ENCODE measurements at regions not wholly inside any gene's neighbourhood (a gene's known extent, or its start where the extent isn't known, plus 50 kb on each side); places are given as distances from the start of the nearest gene placed in this dataset.
"Not testable (repeated sequence)": the region's sequence is repeated elsewhere in the genome, so short reads cannot be mapped to it uniquely, and the experiment has no call there.

DNA sequence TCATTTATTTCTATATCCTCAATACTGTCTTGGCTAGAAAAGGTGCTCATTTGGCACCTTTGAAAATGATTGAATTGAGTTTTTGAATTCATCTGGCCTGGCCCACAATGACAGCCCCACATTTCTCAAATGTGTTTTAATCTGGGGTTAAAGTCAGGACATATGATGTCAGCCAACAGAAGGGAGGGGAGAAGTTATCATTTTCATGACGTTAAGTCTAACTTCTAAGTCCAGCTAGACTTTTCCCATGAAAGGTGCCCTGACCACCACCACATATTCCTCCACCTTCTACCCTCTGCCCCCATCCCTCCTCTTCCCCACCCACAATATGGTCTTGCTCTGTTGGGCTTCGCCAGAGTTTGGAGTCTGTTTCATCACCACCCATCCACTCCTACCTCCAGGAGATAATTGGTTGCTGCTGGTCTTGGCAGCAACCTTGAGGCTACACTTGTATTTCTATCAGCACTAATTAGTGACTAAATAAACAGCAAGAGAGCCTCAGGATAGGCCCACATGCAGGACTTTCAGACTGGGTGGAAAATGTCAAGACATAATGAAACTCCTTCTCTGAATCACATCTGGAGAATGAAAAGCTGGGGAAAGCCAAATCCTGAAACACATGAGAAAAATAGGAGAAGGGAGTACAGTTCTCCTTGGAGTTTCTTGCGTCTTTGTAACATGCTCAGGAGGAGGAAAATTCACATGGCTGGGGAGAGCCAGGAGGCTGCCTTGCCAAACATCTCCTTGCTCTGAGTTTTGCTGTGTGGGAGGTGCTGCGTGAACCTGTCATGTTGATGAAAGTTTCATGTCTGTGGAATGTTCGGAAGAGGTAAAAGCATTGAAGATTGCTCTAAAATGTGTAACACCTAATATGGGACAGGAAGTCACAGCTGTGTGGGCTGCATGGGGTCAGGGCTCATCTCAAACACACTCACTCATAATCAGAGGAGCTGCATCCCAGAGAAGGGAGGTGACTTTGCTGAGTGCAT, 544.7 kb upstream of the KLF4 start:
- Histone ChIP-seq H3K36me3 (ENCODE audit: control insufficient read depth, insufficient read depth, low read length, severe bottlenecking) (no peaks in the 10 kb centered on the region), H3K4me1 (ENCODE audit: control insufficient read depth, insufficient read depth, low read length) (peaks cover 13% of the 10 kb centered on the region), H3K9ac (ENCODE audit: low read length) (no peak overlapping the region), H3K27me3 (replicated peaks; ENCODE audit: control insufficient read depth, insufficient read depth, low read length) (no peaks in the 10 kb centered on the region), H3K4me3 (ENCODE audit: low read length) (no peak overlapping the region), H3K9me3 (ENCODE audit: control insufficient read depth, low read length) (no peaks in the 10 kb centered on the region)
- DNase-seq (ENCODE audit: low read depth), result peak; percentile 42

DNA sequence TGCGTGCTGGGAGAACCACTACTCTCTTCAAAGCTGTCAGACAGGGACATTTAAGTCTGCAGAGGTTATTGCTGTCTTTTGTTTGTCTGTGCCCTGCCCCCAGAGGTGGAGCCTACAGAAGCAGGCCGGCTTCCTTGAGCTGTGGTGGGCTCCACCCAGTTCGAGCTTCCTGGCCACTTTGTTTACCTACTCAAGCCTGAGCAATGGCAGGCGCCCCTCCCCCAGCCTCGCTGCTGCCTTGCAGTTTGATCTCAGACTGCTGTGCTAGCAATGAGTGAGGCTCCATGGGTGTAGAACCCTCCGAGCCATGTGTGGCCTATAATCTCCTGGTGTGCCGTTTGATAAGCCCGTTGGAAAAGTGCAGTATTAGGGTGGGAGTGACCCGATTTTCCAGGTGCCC, 542.5 kb upstream of the KLF4 start:
- not testable (repeated sequence) for H3K4me3 ChIP-seq (ENCODE audit: low read length); H3K9me3 ChIP-seq (ENCODE audit: control insufficient read depth, low read length); H3K27me3 ChIP-seq (replicated peaks; ENCODE audit: control insufficient read depth, insufficient read depth, low read length); DNase-seq (ENCODE audit: low read depth); H3K36me3 ChIP-seq (ENCODE audit: control insufficient read depth, insufficient read depth, low read length, severe bottlenecking); H3K9ac ChIP-seq (ENCODE audit: low read length)
- peaks cover 13% of the 10 kb centered on the region for H3K4me1 ChIP-seq (ENCODE audit: control insufficient read depth, insufficient read depth, low read length)

DNA sequence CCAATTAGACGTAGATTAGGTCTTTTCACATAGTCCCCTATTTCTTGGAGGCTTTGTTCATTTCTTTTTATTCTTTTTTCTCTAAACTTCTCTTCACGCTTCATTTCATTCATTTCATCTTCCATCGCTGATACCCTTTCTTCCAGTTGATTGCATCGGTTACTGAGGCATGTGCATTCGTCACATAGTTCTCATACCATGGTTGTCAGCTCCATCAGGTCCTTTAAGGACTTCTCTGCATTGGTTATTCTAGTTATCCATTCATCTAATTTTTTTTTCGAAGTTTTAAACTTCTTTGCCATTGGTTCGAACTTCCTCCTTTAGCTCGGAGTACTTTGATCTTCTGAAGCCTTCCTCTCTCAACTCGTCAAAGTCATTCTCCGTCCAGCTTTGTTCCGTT, 541.7 kb upstream of the KLF4 start:
- H3K4me3 ChIP-seq (ENCODE audit: low read length); H3K9me3 ChIP-seq (ENCODE audit: control insufficient read depth, low read length); H3K36me3 ChIP-seq (ENCODE audit: control insufficient read depth, insufficient read depth, low read length, severe bottlenecking); H3K27me3 ChIP-seq (replicated peaks; ENCODE audit: control insufficient read depth, insufficient read depth, low read length); DNase-seq (ENCODE audit: low read depth); H3K9ac ChIP-seq (ENCODE audit: low read length): not testable (repeated sequence)
- peaks cover 13% of the 10 kb centered on the region for H3K4me1 ChIP-seq (ENCODE audit: control insufficient read depth, insufficient read depth, low read length)

DNA sequence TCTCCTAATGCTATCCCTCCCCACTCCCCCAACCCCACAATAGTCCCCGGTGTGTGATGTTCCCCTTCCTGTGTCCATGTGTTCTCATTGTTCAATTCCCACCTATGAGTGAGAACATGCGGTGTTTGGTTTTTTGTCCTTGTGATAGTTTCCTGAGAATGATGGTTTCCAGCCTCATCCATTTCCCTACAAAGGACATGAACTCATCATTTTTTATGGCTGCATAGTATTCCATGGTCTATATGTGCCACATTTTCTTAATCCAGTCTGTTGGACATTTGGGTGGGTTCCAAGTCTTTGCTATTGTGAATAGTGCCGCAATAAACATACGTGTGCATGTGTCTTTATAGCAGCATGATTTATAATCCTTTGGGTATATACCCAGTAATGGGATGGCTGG, 537.1 kb upstream of the KLF4 start:
- H3K9ac ChIP-seq (ENCODE audit: low read length); DNase-seq (ENCODE audit: low read depth); H3K27me3 ChIP-seq (replicated peaks; ENCODE audit: control insufficient read depth, insufficient read depth, low read length); H3K9me3 ChIP-seq (ENCODE audit: control insufficient read depth, low read length); H3K4me1 ChIP-seq (ENCODE audit: control insufficient read depth, insufficient read depth, low read length); H3K36me3 ChIP-seq (ENCODE audit: control insufficient read depth, insufficient read depth, low read length, severe bottlenecking); H3K4me3 ChIP-seq (ENCODE audit: low read length): not testable (repeated sequence)

DNA sequence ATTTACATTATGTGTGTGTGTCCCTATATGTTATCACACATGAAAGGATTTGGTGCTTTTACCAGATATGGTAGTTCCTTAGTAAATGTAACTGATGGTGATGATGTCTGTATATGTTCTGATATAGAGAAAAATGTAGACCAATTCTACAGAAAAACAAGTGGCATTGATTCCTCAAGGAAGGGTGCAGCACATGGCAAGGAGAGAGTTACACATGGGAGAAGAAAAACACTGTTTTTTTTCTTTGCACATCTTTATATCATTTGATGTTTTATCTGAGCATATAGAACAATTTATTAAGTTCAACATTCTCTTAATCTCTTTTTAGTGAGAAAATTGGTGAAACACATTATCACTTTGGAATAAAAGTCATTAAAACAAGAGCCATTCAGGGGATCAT, 535.0 kb upstream of the KLF4 start:
- Histone ChIP-seq H3K4me1 (ENCODE audit: control insufficient read depth, insufficient read depth, low read length) (peaks cover 7% of the 10 kb centered on the region), H3K9ac (ENCODE audit: low read length) (no peak overlapping the region), H3K27me3 (replicated peaks; ENCODE audit: control insufficient read depth, insufficient read depth, low read length) (no peaks in the 10 kb centered on the region), H3K9me3 (ENCODE audit: control insufficient read depth, low read length) (no peaks in the 10 kb centered on the region), H3K4me3 (ENCODE audit: low read length) (no peak overlapping the region), H3K36me3 (ENCODE audit: control insufficient read depth, insufficient read depth, low read length, severe bottlenecking) (no peaks in the 10 kb centered on the region)
- DNase-seq (ENCODE audit: low read depth), result no peak

DNA sequence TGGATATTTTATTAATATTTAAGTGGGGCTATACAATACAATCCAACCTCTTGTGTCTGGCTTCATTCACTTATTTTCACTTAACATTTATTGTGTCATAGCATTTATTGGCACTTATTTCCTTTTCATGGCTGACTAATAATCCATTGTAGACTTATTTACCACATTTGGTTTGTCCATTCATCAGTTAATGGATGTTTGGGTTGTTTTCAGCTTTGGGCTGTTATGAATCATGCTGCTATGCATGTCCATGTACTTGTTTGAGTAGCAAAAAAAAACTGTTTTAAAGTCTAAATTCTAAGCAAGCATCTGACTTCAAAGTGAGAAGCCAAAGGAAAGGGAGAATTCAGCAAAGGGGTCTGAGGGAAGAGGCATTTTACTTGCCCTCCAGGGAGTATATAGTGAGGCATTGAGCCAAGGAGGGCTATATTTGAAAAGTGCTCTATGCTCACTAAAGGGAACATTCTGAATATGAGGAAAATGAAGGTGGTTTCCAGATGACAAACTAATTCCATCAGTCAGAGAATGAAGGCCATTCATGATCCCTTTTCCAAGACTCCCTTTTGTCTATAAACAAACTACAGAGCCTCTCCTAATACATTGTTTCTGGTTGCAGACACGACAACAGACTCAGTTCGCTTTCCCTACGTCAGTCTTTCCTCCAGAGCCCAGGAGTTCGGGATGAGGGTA, 532.8 kb upstream of the KLF4 start:
- Histone ChIP-seq H3K4me3 (ENCODE audit: low read length) (no peak overlapping the region), H3K9ac (ENCODE audit: low read length) (no peak overlapping the region)
- DNase-seq (ENCODE audit: low read depth), result no peak

DNA sequence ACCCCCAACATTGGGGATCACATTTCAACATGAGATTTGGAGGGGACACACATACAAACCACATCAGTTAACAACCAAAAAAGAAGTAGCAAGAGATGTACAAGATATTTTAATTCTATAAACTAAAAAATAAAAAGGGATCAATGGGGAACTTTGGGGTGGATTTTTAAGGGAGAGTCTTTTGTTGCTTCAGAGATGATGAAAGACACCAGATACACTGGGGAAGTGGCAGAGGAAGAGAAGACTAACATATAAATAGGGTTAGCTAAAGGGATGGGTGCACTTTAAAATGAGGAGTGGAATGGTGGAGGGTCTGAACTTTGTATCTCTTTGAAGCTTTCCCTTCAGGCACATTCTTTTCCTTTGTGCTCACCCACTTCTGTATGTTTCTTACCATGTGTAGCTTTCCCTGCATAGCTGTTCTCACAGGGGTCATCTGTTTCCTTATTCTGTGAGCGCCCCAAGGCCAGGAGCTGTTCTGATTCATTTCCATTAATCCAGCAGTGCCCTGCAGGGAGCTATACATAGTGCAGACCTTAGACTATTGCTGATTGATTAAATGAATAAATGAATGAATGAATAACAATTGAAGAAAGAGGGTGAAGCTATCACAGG, 531.6 kb upstream of the KLF4 start:
- H3K4me1 ChIP-seq (ENCODE audit: control insufficient read depth, insufficient read depth, low read length), result peaks cover 7% of the 10 kb centered on the region
- DNase-seq (ENCODE audit: low read depth), result no peak
- no peak overlapping the region for H3K9ac ChIP-seq (ENCODE audit: low read length)
- H3K4me3 ChIP-seq (ENCODE audit: low read length), result no peak overlapping the region
- no peaks in the 10 kb centered on the region for H3K9me3 ChIP-seq (ENCODE audit: control insufficient read depth, low read length)
- no peaks in the 10 kb centered on the region for H3K27me3 ChIP-seq (replicated peaks; ENCODE audit: control insufficient read depth, insufficient read depth, low read length)
- no peaks in the 10 kb centered on the region for H3K36me3 ChIP-seq (ENCODE audit: control insufficient read depth, insufficient read depth, low read length, severe bottlenecking)

More for the DNA sequence above, 532.8 kb upstream of the KLF4 start:
- Histone ChIP-seq H3K36me3 (ENCODE audit: control insufficient read depth, insufficient read depth, low read length, severe bottlenecking) (no peaks in the 10 kb centered on the region), H3K27me3 (replicated peaks; ENCODE audit: control insufficient read depth, insufficient read depth, low read length) (no peaks in the 10 kb centered on the region), H3K9me3 (ENCODE audit: control insufficient read depth, low read length) (no peaks in the 10 kb centered on the region), H3K4me1 (ENCODE audit: control insufficient read depth, insufficient read depth, low read length) (peaks cover 7% of the 10 kb centered on the region)

DNA sequence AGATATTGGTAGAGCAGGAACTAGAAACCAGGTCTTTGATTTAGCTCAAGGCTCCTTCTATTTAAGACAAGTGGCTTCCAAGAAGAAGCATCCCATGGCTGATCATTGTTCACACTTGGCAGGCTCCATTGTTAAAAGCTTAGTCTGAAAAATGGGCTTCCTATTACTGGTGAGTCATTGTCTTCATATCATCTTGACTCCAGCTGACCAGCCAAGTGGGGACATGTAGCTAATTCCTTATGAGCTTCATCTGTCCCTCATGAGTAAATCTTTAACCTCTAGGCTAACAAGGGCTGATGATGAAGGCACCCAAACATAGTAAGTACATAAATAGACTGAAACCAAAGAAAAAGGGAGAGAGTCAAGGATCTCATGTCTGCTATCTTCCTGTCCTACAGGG, 530.3 kb upstream of the KLF4 start:
- peaks cover 7% of the 10 kb centered on the region for H3K4me1 ChIP-seq (ENCODE audit: control insufficient read depth, insufficient read depth, low read length)
- no peak overlapping the region for H3K4me3 ChIP-seq (ENCODE audit: low read length)
- no peak overlapping the region for H3K9ac ChIP-seq (ENCODE audit: low read length)

DNA sequence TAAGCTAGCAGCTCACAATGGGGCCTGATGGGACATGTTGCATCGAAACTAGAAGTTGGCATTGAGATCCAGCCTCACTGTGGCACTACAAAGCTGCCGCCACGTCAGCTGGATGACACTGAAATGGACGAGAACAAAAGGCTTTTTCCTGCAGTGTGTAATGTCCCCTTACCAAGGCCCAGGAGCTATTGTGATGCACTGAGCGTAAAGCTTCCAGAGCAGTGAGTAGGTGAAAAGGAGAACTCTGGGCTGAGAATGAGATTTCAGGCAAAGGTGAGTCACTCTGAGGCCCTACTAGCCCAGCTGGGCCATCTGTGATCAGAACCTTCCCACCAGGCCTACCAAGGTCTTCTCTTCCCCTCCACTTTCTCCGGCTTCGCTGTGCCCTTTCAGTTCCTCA, 528.1 kb upstream of the KLF4 start:
- Histone ChIP-seq H3K9ac (ENCODE audit: low read length) (no peak overlapping the region), H3K27me3 (replicated peaks; ENCODE audit: control insufficient read depth, insufficient read depth, low read length) (no peaks in the 10 kb centered on the region), H3K4me3 (ENCODE audit: low read length) (no peak overlapping the region), H3K36me3 (ENCODE audit: control insufficient read depth, insufficient read depth, low read length, severe bottlenecking) (no peaks in the 10 kb centered on the region), H3K4me1 (ENCODE audit: control insufficient read depth, insufficient read depth, low read length) (peaks cover 4% of the 10 kb centered on the region), H3K9me3 (ENCODE audit: control insufficient read depth, low read length) (no peaks in the 10 kb centered on the region)
- no peak for DNase-seq (ENCODE audit: low read depth)

More for the DNA sequence above, 530.3 kb upstream of the KLF4 start:
- H3K9me3 ChIP-seq (ENCODE audit: control insufficient read depth, low read length), result no peaks in the 10 kb centered on the region
- no peaks in the 10 kb centered on the region for H3K27me3 ChIP-seq (replicated peaks; ENCODE audit: control insufficient read depth, insufficient read depth, low read length)
- DNase-seq (ENCODE audit: low read depth), result no peak
- H3K36me3 ChIP-seq (ENCODE audit: control insufficient read depth, insufficient read depth, low read length, severe bottlenecking), result no peaks in the 10 kb centered on the region

DNA sequence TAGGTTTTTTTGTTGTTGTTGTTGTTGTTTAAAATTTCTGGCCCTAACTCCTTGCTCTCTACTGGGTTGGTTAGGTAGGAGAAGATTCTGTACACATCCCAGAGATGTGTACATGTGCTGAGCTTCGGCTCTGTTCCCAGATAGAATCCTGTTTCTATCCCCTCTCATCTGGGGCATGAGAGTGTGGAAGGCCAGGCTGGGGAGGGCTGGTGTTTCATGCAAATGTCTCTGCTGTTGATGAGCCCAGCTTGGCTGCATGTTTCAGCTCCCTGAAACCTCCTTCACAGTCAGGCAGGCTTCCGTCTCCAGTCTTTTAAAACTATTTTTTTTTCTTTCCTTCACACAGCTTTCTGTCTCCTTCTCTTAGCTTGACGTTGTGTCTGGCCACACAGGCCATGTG, 526.9 kb upstream of the KLF4 start:
- H3K4me3 ChIP-seq (ENCODE audit: low read length), result no peak overlapping the region
- no peaks in the 10 kb centered on the region for H3K9me3 ChIP-seq (ENCODE audit: control insufficient read depth, low read length)
- H3K9ac ChIP-seq (ENCODE audit: low read length), result no peak overlapping the region
- no peaks in the 10 kb centered on the region for H3K36me3 ChIP-seq (ENCODE audit: control insufficient read depth, insufficient read depth, low read length, severe bottlenecking)
- H3K4me1 ChIP-seq (ENCODE audit: control insufficient read depth, insufficient read depth, low read length), result no peaks in the 10 kb centered on the region
- H3K27me3 ChIP-seq (replicated peaks; ENCODE audit: control insufficient read depth, insufficient read depth, low read length), result no peaks in the 10 kb centered on the region
- no peak for DNase-seq (ENCODE audit: low read depth)

DNA sequence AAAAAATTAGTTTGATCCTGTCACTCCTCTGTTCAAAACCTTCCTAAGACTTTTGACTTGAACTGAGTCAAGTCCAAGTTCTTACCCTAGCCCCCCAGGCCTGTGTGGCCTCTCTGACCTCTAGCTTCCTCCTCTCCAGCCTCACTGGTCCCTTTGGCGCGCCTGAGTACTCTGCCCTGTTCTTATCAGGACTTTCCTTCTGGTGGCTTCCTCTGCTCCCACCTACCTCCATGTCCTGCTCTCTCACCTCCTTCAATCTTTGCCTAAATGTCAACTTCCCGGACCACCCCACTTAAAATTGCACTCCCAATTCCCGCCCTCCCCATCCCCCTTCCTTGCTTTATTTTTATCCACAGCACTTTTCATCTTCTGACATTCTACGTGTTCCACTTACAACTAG, 526.1 kb upstream of the KLF4 start:
- no peak for DNase-seq (ENCODE audit: low read depth)
- H3K36me3 ChIP-seq (ENCODE audit: control insufficient read depth, insufficient read depth, low read length, severe bottlenecking), result no peaks in the 10 kb centered on the region
- H3K4me3 ChIP-seq (ENCODE audit: low read length), result no peak overlapping the region
- H3K27me3 ChIP-seq (replicated peaks; ENCODE audit: control insufficient read depth, insufficient read depth, low read length), result no peaks in the 10 kb centered on the region
- no peaks in the 10 kb centered on the region for H3K9me3 ChIP-seq (ENCODE audit: control insufficient read depth, low read length)
- H3K9ac ChIP-seq (ENCODE audit: low read length), result no peak overlapping the region
- H3K4me1 ChIP-seq (ENCODE audit: control insufficient read depth, insufficient read depth, low read length), result no peaks in the 10 kb centered on the region
